ENCODE measurements at regions not wholly inside any gene's neighbourhood (a gene's known extent, or its start where the extent isn't known, plus 50 kb on each side); places are given as distances from the start of the nearest gene placed in this dataset.
A peak's percentile ranks its signal among the peaks of the same experiment; 100 is the strongest.

- no peak overlapping the region for H3K4me3 ChIP-seq
- 89% methylated on average over 6 of the region's 6 CpGs for WGBS
- intact Hi-C loops (cut with DNase I), result no loop called here
- no peak overlapping the region for H3K27ac ChIP-seq (replicated peaks in 1 of 4)
- no peaks in the 10 kb centered on the region for H3K36me3 ChIP-seq
- peaks cover 0 to 3% (median 0%) of the 10 kb centered on the region in 4 donors for H3K4me1 ChIP-seq
- H3K27me3 ChIP-seq, result no peaks in the 10 kb centered on the region
- no peaks in the 10 kb centered on the region for H3K9me3 ChIP-seq
- peak; percentile 64 for DNase-seq (ENCODE audit: extremely low spot score)
- TF ChIP-seq CTCF (IDR thresholded peaks at IDR 0.05) (no peak), POLR2A (IDR thresholded peaks at IDR 0.05; ENCODE audit: low read depth) (no peak), EP300 (IDR thresholded peaks at IDR 0.05) (no peak), POLR2AphosphoS5 (IDR thresholded peaks at IDR 0.05) (no peak)
Measured at GRCh38 chr5:57037355-57037754, 85.4 kb upstream of the MIER3 start.

GRCh38 chr5:57041570-57041969, 89.6 kb upstream of the MIER3 start:
- Histone ChIP-seq H3K4me3 (no peak overlapping the region), H3K27ac (replicated peaks in 1 of 4) (no peak overlapping the region), H3K36me3 (no peaks in the 10 kb centered on the region), H3K4me1 (peaks cover 0 to 4% (median 0%) of the 10 kb centered on the region in 4 donors), H3K27me3 (no peaks in the 10 kb centered on the region), H3K9me3 (no peaks in the 10 kb centered on the region)
- 42% methylated on average over 1 of the region's 1 CpG for WGBS
- TF ChIP-seq POLR2A (IDR thresholded peaks at IDR 0.05; ENCODE audit: low read depth), result no peak
- no peak for TF ChIP-seq POLR2AphosphoS5 (IDR thresholded peaks at IDR 0.05)
- no peak for TF ChIP-seq EP300 (IDR thresholded peaks at IDR 0.05)
- TF ChIP-seq CTCF (IDR thresholded peaks at IDR 0.05), result no peak
- intact Hi-C loops (cut with DNase I), result no loop called here
- peak; percentile 72 for DNase-seq (ENCODE audit: extremely low spot score)

GRCh38 chr5:57042524-57042931, 90.6 kb upstream of the MIER3 start:
- Histone ChIP-seq H3K4me1 (peaks cover 0 to 4% (median 0%) of the 10 kb centered on the region in 4 donors), H3K36me3 (no peaks in the 10 kb centered on the region), H3K27ac (replicated peaks in 1 of 4) (no peak overlapping the region), H3K9me3 (no peaks in the 10 kb centered on the region), H3K4me3 (no peak overlapping the region), H3K27me3 (no peaks in the 10 kb centered on the region)
- intact Hi-C loops (cut with DNase I), result no loop called here
- DNase-seq (ENCODE audit: extremely low spot score), result peak; percentile 70
- TF ChIP-seq POLR2AphosphoS5 (IDR thresholded peaks at IDR 0.05) (no peak), POLR2A (IDR thresholded peaks at IDR 0.05; ENCODE audit: low read depth) (no peak), EP300 (IDR thresholded peaks at IDR 0.05) (no peak), CTCF (IDR thresholded peaks at IDR 0.05) (no peak)
- WGBS, result 86% methylated on average over 3 of the region's 3 CpGs

- H3K4me3 ChIP-seq, result no peak overlapping the region
- no peaks in the 10 kb centered on the region for H3K36me3 ChIP-seq
- H3K9me3 ChIP-seq, result no peaks in the 10 kb centered on the region
- intact Hi-C loops (cut with DNase I), result no loop called here
- no peak for DNase-seq (ENCODE audit: extremely low spot score)
- no peak overlapping the region for H3K27ac ChIP-seq (replicated peaks in 1 of 4)
- TF ChIP-seq POLR2AphosphoS5 (IDR thresholded peaks at IDR 0.05) (no peak), POLR2A (IDR thresholded peaks at IDR 0.05; ENCODE audit: low read depth) (no peak), CTCF (IDR thresholded peaks at IDR 0.05) (no peak), EP300 (IDR thresholded peaks at IDR 0.05) (no peak)
- H3K27me3 ChIP-seq, result no peaks in the 10 kb centered on the region
- no peaks in the 10 kb centered on the region for H3K4me1 ChIP-seq
Measured at GRCh38 chr5:57054135-57054534, 102.2 kb upstream of the MIER3 start.

GRCh38 chr5:57054671-57055070, 102.7 kb upstream of the MIER3 start:
- Histone ChIP-seq H3K27me3 (no peaks in the 10 kb centered on the region), H3K4me3 (no peak overlapping the region), H3K27ac (replicated peaks in 1 of 4) (no peak overlapping the region), H3K9me3 (no peaks in the 10 kb centered on the region), H3K4me1 (no peaks in the 10 kb centered on the region), H3K36me3 (no peaks in the 10 kb centered on the region)
- intact Hi-C loops (cut with DNase I), result no loop called here
- 100% methylated on average over 1 of the region's 1 CpG for WGBS
- no peak for DNase-seq (ENCODE audit: extremely low spot score)
- TF ChIP-seq EP300 (IDR thresholded peaks at IDR 0.05) (no peak), POLR2AphosphoS5 (IDR thresholded peaks at IDR 0.05) (no peak), POLR2A (IDR thresholded peaks at IDR 0.05; ENCODE audit: low read depth) (no peak), CTCF (IDR thresholded peaks at IDR 0.05) (no peak)
